Esophagus squamous epithelium (tissue), 5 donors: ENCODE measurements at regions not wholly inside any gene's neighbourhood (a gene's known extent, or its start where the extent isn't known, plus 50 kb on each side); places are given as distances from the start of the nearest gene placed in this dataset.

Experiments used
- DNase-seq: peaks from one replicate; lab custom pipeline; 2025; lab: John Stamatoyannopoulos, UW
- H3K27ac ChIP-seq, 4 donors: fragments of 200-600 bp; sonication (generic); one replicate each; pipeline ENCODE4 v1.5.1; 2016 to 2019; ENCODE audit warnings: mild to moderate bottlenecking in 1 of 4
- H3K27me3 ChIP-seq, 4 donors: fragments of 200-600 bp; sonication (generic); 1 replicate in 3 of 4; 2 replicates in 1 of 4; pipeline versions ENCODE4 v1.5.1 to v1.6.0; 2017 to 2021; ENCODE audit warnings: antibody characterized with exemption in 1 of 4
- H3K36me3 ChIP-seq, 3 donors: fragments of 200-600 bp; sonication (generic); one replicate each; pipeline ENCODE4 v1.5.1; 2016 to 2019
- H3K4me1 ChIP-seq, 3 donors: fragments of 200-600 bp; sonication (generic); one replicate each; pipeline ENCODE4 v1.5.1; 2017 to 2019
- H3K4me3 ChIP-seq, 4 donors: fragments of 200-600 bp; sonication (generic); 1 replicate in 3 of 4; 2 replicates in 1 of 4; pipeline ENCODE4 v1.5.1; 2016 to 2019; ENCODE audit warnings: mild to moderate bottlenecking in 2 of 4, moderate library complexity in 1 of 4
- H3K9me3 ChIP-seq, 3 donors: fragments of 200-600 bp; sonication (generic); one replicate each; pipeline ENCODE4 v1.5.1; 2016 to 2019
- POLR2A ChIP-seq, 4 donors: fragments of 450-650 bp; IDR thresholded peaks; one replicate each; pipeline ENCODE4 v1.6.1; 2017; ENCODE audit warnings: antibody characterized with exemption in 4 of 4, mild to moderate bottlenecking in 4 of 4, moderate library complexity in 3 of 4
- WGBS, 2 donors: methylation state at CpG; one replicate each; pipeline ENCODE4 v1.1.5; 2018; 5-methylcytosine and 5-hydroxymethylcytosine counted together
- intact Hi-C: fragments of 100-400 bp; cut with DNase I; formaldehyde crosslinking; loops from one replicate; pipeline ENCODE4 v1.15.0; 2022
- TF ChIP-seq, protein P1 (sequence below), 6 experiments: fragments of 450-650 bp in 4 of 6; fragments of 200-600 bp in 2 of 6; sonication (generic) in 2 of 6; IDR thresholded peaks; one replicate each; pipeline ENCODE4 v1.5.1; 2016 to 2019; ENCODE audit warnings: antibody characterized with exemption in 6 of 6, mild to moderate bottlenecking in 4 of 6, moderate library complexity in 4 of 6
- donor health status: DM: yes; HTN: yes; CAD: no.

DNA sequence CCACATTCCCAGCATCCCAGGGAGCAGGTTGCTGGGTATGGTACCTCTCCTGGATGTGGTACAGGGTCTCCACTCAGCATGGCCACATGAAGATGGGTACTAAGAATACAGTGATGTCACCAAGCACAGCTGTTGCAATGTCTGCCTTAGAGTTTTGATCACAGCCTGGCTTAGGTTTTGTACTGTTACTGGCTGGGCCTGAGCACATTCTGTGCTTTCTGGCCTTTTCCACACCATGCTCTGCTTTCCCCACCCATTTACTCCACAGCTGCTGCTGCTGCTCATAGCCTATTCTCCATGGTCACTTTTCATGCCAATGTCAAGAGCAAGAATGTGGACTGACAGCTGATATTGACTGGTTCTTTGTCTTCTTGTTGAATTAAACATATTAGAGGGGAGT is 481.9 kb downstream of the ARHGEF28 start:
- intact Hi-C loops = no loop called here
- peaks cover 0 to 16% (median 4%) of the 10 kb centered on the region in 3 donors for H3K4me1 ChIP-seq
- TF ChIP-seq POLR2A (IDR thresholded peaks at IDR 0.05) = no peak
- TF ChIP-seq, protein P1, sequence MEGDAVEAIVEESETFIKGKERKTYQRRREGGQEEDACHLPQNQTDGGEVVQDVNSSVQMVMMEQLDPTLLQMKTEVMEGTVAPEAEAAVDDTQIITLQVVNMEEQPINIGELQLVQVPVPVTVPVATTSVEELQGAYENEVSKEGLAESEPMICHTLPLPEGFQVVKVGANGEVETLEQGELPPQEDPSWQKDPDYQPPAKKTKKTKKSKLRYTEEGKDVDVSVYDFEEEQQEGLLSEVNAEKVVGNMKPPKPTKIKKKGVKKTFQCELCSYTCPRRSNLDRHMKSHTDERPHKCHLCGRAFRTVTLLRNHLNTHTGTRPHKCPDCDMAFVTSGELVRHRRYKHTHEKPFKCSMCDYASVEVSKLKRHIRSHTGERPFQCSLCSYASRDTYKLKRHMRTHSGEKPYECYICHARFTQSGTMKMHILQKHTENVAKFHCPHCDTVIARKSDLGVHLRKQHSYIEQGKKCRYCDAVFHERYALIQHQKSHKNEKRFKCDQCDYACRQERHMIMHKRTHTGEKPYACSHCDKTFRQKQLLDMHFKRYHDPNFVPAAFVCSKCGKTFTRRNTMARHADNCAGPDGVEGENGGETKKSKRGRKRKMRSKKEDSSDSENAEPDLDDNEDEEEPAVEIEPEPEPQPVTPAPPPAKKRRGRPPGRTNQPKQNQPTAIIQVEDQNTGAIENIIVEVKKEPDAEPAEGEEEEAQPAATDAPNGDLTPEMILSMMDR (IDR thresholded peaks at IDR 0.05) = no peak

DNA sequence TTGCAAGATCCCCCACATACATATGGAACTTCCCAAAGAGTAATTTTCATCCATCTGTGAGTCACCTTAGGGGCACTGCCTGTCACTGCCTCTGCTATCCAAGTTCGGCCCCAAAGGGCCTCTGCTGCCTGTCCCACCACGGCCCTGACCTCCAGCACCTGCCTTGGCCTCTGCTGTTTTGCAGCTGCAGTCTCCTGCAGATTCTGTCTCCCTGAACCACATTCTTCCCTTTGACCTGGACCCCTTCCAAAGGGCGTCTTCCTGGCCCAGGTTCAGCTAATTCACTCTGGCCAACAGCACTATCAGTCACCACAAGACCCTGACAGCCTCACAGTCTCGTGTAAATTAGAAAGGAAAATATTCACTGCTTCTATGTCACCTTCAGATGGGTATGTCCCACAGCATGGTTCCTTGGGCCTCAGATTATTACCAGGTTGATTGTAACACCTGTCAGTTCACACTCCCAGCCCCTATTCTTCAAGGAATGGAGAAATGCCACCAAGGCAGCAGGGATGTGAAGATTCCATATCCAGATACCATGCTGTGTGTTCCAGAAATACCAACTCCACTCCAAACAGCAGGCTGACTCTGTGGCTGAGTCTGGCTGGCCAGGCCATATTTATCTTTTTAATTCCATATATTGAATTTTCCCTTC is 479.3 kb downstream of the ARHGEF28 start:
- Histone ChIP-seq H3K27me3 (no peaks in the 10 kb centered on the region), H3K9me3 (no peaks in the 10 kb centered on the region), H3K27ac (no peak overlapping the region), H3K4me3 (no peak overlapping the region), H3K4me1 (peaks cover 0 to 16% (median 4%) of the 10 kb centered on the region in 3 donors), H3K36me3 (no peaks in the 10 kb centered on the region)
- no peak for DNase-seq
- no peak for TF ChIP-seq POLR2A (IDR thresholded peaks at IDR 0.05)
- TF ChIP-seq, protein P1 (IDR thresholded peaks at IDR 0.05) = no peak
- 22 to 42% methylated on average over 3 to 4 of the region's 4 CpGs for WGBS, 2 donors
- intact Hi-C loops = no loop called here

More for the DNA sequence above, 481.9 kb downstream of the ARHGEF28 start:
- no peak for DNase-seq
- H3K4me3 ChIP-seq = no peak overlapping the region
- H3K27ac ChIP-seq = peak overlapping the region in 2 of 4 donors; percentile 58 to 62
- no peaks in the 10 kb centered on the region for H3K36me3 ChIP-seq
- H3K27me3 ChIP-seq = no peaks in the 10 kb centered on the region
- no peaks in the 10 kb centered on the region for H3K9me3 ChIP-seq

DNA sequence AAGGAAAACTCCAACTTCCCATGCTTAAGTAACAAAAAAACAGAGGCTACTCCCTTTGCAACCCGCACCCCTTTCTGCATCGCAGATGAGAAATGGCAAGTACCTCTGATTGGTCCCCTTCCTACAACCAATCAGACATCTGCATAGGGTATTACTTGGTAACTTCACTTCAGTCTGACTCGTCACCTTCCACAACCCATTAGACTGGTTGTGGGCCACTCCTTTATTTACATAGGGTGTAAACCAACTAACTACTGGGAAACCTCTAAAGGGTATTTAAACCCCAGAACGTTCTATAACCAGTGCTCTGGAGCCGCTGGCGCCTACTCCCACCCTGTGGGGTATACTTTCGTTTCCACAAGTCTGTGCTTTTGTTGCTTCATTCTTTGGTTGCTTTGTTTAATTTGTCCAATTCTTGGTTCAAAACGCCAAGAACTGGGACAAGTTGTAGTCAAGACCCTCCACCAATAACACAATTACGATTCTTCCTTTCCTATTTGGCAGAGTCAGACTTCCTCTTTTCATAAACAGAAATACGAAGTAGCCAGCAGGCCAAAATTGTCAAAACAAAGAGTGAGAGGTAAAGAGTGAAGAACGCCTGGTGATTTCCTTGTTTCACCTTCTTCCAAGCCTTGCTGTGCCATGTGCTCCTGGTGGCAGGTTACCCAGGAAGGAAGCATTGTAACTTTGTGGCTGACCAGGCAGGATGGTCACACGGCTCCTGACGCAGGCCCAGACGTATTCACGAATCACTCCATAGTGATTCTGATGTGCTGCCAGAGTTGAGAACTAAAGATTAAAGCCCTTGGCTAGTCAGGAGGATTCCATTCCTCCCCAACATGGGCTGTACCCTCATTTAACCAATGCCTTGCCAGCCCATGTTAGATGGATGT is 477.4 kb downstream of the ARHGEF28 start:
- H3K27me3 ChIP-seq = no peaks in the 10 kb centered on the region
- TF ChIP-seq POLR2A (IDR thresholded peaks at IDR 0.05) = no peak
- TF ChIP-seq, protein P1 (IDR thresholded peaks at IDR 0.05) = no peak
- peak overlapping the region in 1 of 4 donors; percentile 32 for H3K27ac ChIP-seq
- intact Hi-C loops = no loop called here
- 56 to 57% methylated on average over 15 of the region's 15 CpGs for WGBS, 2 donors
- no peak overlapping the region for H3K4me3 ChIP-seq
- peaks cover 0 to 16% (median 4%) of the 10 kb centered on the region in 3 donors for H3K4me1 ChIP-seq
- H3K9me3 ChIP-seq = peaks cover 0 to 7% (median 0%) of the 10 kb centered on the region in 3 donors
- no peaks in the 10 kb centered on the region for H3K36me3 ChIP-seq
- no peak for DNase-seq

DNA sequence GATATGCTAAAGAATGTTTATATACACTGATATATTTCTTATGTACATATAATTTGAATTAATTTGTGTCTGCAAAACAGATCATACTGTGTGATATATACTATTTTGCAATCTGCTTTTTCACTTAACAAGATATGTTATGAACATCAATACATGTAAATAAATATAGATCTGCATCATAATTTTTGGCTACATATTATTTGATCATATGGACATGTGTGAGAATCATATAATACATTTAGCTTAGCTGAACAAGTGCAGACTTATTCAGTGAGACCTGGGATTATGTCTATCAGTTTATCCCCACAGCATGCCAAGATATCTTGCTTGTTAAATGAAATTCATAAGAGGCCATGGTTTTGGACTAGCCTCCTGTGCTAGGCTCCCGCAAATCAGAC is 474.3 kb downstream of the ARHGEF28 start:
- Histone ChIP-seq H3K4me1 (peaks cover 0 to 14% (median 3%) of the 10 kb centered on the region in 3 donors), H3K9me3 (peaks cover 0 to 7% (median 0%) of the 10 kb centered on the region in 3 donors), H3K27ac (no peak overlapping the region), H3K36me3 (no peaks in the 10 kb centered on the region), H3K4me3 (no peak overlapping the region), H3K27me3 (no peaks in the 10 kb centered on the region)
- WGBS, 2 donors = 83 to 91% methylated on average over 1 of the region's 1 CpG
- intact Hi-C loops = no loop called here
- TF ChIP-seq, protein P1 (IDR thresholded peaks at IDR 0.05) = no peak
- no peak for TF ChIP-seq POLR2A (IDR thresholded peaks at IDR 0.05)
- no peak for DNase-seq
